SK-N-SH (cell line): ENCODE measurements at regions not wholly inside any gene's neighbourhood (a gene's known extent, or its start where the extent isn't known, plus 50 kb on each side); places are given as distances from the start of the nearest gene placed in this dataset.

ENCODE experiments used
- CTCF ChIA-PET: fragments of 300-600, 350-600 bp; formaldehyde crosslinking; extraction: SDS; loops from one replicate; lab custom pipeline; 2021; lab: Yijun Ruan, JAX
- POLR2A ChIA-PET: fragments of 350-600 bp; sonication (Branson Sonifier 250); formaldehyde crosslinking; extraction: SDS; loops from one replicate; lab custom pipeline; 2020; ENCODE audit warnings: antibody characterized with exemption, inconsistent platforms; lab: Yijun Ruan, JAX
- DNase-seq: peaks from one replicate; pipeline ENCODE4 v3.0.0; 2012
- H2AFZ ChIP-seq: fragments of 200-600 bp; sonication (generic); 2 replicates; pipeline ENCODE4 v1.8.1; 2016; ENCODE audit warnings: antibody characterized with exemption, mild to moderate bottlenecking, low read depth
- H3F3A ChIP-seq: fragments of 200-600 bp; sonication (generic); replicated peaks from 2 replicates; pipeline ENCODE3; 2016; ENCODE audit warnings: antibody characterized with exemption, mild to moderate bottlenecking; ENCODE audit not compliant: insufficient read depth
- H3K27ac ChIP-seq, 2 experiments: fragments of 200-500 bp in 1 of 2; fragments of 200-600 bp in 1 of 2; sonication (Bioruptor generic) in 1 of 2; sonication (generic), shearing (Covaris generic) in 1 of 2; 2 replicates each; pipeline versions ENCODE4 v1.5.1 to v1.6.1; 2014 to 2016; ENCODE audit warnings: low read depth in 2 of 2, inconsistent platforms in 1 of 2, low read length in 1 of 2, mild to moderate bottlenecking in 1 of 2, mixed read lengths in 1 of 2
- H3K27me3 ChIP-seq: fragments of 200-600 bp; sonication (generic), shearing (Covaris generic); 2 replicates; pipeline ENCODE4 v1.6.1; 2016; ENCODE audit warnings: mixed run types; ENCODE audit not compliant: insufficient read depth
- H3K36me3 ChIP-seq, 2 experiments: fragments of 200-500 bp in 1 of 2; fragments of 200-600 bp in 1 of 2; sonication (Bioruptor generic) in 1 of 2; sonication (generic) in 1 of 2; replicated peaks in 1 of 2; 2 replicates each; pipeline versions ENCODE3 to v1.5.1; 2014 to 2016; ENCODE audit warnings: low read length in 1 of 2, mild to moderate bottlenecking in 1 of 2; ENCODE audit not compliant: insufficient read depth in 2 of 2, control insufficient read depth in 1 of 2
- H3K4me1 ChIP-seq, 2 experiments: fragments of 200-500 bp in 1 of 2; fragments of 200-600 bp in 1 of 2; sonication (Bioruptor generic) in 1 of 2; sonication (generic), shearing (Covaris generic) in 1 of 2; 2 replicates each; pipeline versions ENCODE4 v1.5.1 to v1.6.1; 2014 to 2016; ENCODE audit warnings: low read depth in 1 of 2, low read length in 1 of 2, mixed run types in 1 of 2; ENCODE audit not compliant: insufficient read depth in 2 of 2, control insufficient read depth in 1 of 2
- H3K4me2 ChIP-seq: fragments of 200-600 bp; sonication (generic), shearing (Covaris generic); 2 replicates; pipeline ENCODE4 v1.6.1; 2017; ENCODE audit warnings: mixed run types
- H3K4me3 ChIP-seq, 2 experiments: fragments of 200-500 bp in 1 of 2; fragments of 200-600 bp in 1 of 2; sonication (Bioruptor generic) in 1 of 2; sonication (generic), shearing (Covaris generic) in 1 of 2; 2 replicates each; pipeline versions ENCODE4 v1.5.1 to v1.8.1; 2014 to 2016; ENCODE audit warnings: low read depth in 2 of 2, inconsistent platforms in 1 of 2, low read length in 1 of 2, mild to moderate bottlenecking in 1 of 2, mixed read lengths in 1 of 2, moderate library complexity in 1 of 2
- H3K79me2 ChIP-seq: fragments of 200-600 bp; sonication (generic); 2 replicates; pipeline ENCODE4 v1.8.1; 2017; ENCODE audit warnings: mild to moderate bottlenecking; ENCODE audit not compliant: insufficient read depth
- H3K9ac ChIP-seq: fragments of 200-600 bp; sonication (generic); 2 replicates; pipeline ENCODE4 v1.6.1; 2017; ENCODE audit warnings: mixed run types
- H3K9me2 ChIP-seq: fragments of 200-600 bp; sonication (generic); 2 replicates; pipeline ENCODE4 v1.6.1; 2017; ENCODE audit warnings: mixed run types
- H3K9me3 ChIP-seq: fragments of 200-600 bp; sonication (generic); 2 replicates; pipeline ENCODE4 v1.6.1; 2017; ENCODE audit warnings: mixed run types, mild to moderate bottlenecking, moderate library complexity
- H4K20me1 ChIP-seq: fragments of 200-600 bp; sonication (generic); 2 replicates; pipeline ENCODE4 v1.6.1; 2017; ENCODE audit warnings: mild to moderate bottlenecking, mixed run types; ENCODE audit not compliant: insufficient read depth
- ELF1 ChIP-seq: IDR thresholded peaks from 2 replicates; pipeline ENCODE4 v1.4.0; 2012
- EZH2phosphoT487 ChIP-seq: fragments of 200-600 bp; sonication (generic); IDR thresholded peaks from 2 replicates; pipeline ENCODE4 v1.6.1; 2017; ENCODE audit warnings: low read depth, mixed run types, mild to moderate bottlenecking, antibody characterized with exemption, moderate library complexity, borderline replicate concordance
- FOSL2 ChIP-seq: IDR thresholded peaks from 2 replicates; pipeline ENCODE4 v1.4.0; 2012; ENCODE audit warnings: low read depth, mild to moderate bottlenecking, moderate library complexity, borderline replicate concordance
- FOXJ3 ChIP-seq: sonication (generic); formaldehyde crosslinking; IDR thresholded peaks from 2 replicates; pipeline ENCODE4 v1.5.1; 2020; ENCODE audit warnings: mild to moderate bottlenecking, missing genetic modification reagents
- FOXM1 ChIP-seq: IDR thresholded peaks from 2 replicates; pipeline ENCODE4 v1.4.0; 2012; ENCODE audit warnings: low read depth, mild to moderate bottlenecking
- GABPA ChIP-seq: IDR thresholded peaks from 2 replicates; pipeline ENCODE4 v1.4.0; 2012; ENCODE audit warnings: low read depth, mild to moderate bottlenecking
- GATA2 ChIP-seq: sonication (generic); formaldehyde crosslinking; IDR thresholded peaks from 2 replicates; pipeline ENCODE4 v1.5.0; 2020; ENCODE audit warnings: mild to moderate bottlenecking, missing genetic modification reagents
- NFIC ChIP-seq: IDR thresholded peaks from 2 replicates; pipeline ENCODE4 v1.4.0; 2012; ENCODE audit warnings: borderline replicate concordance
- POLR2AphosphoS5 ChIP-seq: IDR thresholded peaks from 2 replicates; pipeline ENCODE4 v1.6.1; 2012; ENCODE audit warnings: low read depth, low read length
- RFX5 ChIP-seq: IDR thresholded peaks from 2 replicates; pipeline ENCODE4 v1.6.1; 2012; ENCODE audit warnings: mild to moderate bottlenecking, improper control_type of control experiment, low read length
- RXRA ChIP-seq: IDR thresholded peaks from 2 replicates; pipeline ENCODE4 v1.4.0; 2012; ENCODE audit warnings: low read depth, mild to moderate bottlenecking, borderline replicate concordance
- SMC3 ChIP-seq: IDR thresholded peaks from 2 replicates; pipeline ENCODE4 v1.6.1; 2012; ENCODE audit warnings: low read depth, low read length, improper control_type of control experiment
- TCF12 ChIP-seq: IDR thresholded peaks from 2 replicates; pipeline ENCODE4 v1.4.0; 2012
- TEAD4 ChIP-seq: IDR thresholded peaks from 2 replicates; pipeline ENCODE4 v1.4.0; 2012; ENCODE audit warnings: mild to moderate bottlenecking, borderline replicate concordance; ENCODE audit not compliant: insufficient read depth
- YY1 ChIP-seq: IDR thresholded peaks from 2 replicates; pipeline ENCODE4 v1.4.0; 2012; ENCODE audit warnings: low read depth, mild to moderate bottlenecking
- WGBS: methylation state at CpG from one replicate; pipeline ENCODE4 v1.1.6; 2017; ENCODE audit warnings: low lambda C conversion rate; 5-methylcytosine and 5-hydroxymethylcytosine counted together
- TF ChIP-seq, protein P1 (sequence below): IDR thresholded peaks from 2 replicates; pipeline ENCODE4 v1.4.0; 2012; ENCODE audit warnings: low read depth
- TF ChIP-seq, protein P2 (sequence below): fragments of 200-600 bp; sonication (generic); IDR thresholded peaks from 2 replicates; pipeline ENCODE4 v1.6.1; 2017; ENCODE audit warnings: antibody characterized with exemption, mild to moderate bottlenecking, moderate library complexity
- TF ChIP-seq, protein P3 (sequence below): IDR thresholded peaks from 2 replicates; pipeline ENCODE4 v1.4.0; 2012; ENCODE audit warnings: low read depth, borderline replicate concordance
- TF ChIP-seq, protein P4 (sequence below): fragments of 150-350 bp; IDR thresholded peaks from 2 replicates; pipeline ENCODE4 v1.6.1; 2017; ENCODE audit warnings: antibody characterized with exemption, low read length, low read depth, borderline replicate concordance

DNA sequence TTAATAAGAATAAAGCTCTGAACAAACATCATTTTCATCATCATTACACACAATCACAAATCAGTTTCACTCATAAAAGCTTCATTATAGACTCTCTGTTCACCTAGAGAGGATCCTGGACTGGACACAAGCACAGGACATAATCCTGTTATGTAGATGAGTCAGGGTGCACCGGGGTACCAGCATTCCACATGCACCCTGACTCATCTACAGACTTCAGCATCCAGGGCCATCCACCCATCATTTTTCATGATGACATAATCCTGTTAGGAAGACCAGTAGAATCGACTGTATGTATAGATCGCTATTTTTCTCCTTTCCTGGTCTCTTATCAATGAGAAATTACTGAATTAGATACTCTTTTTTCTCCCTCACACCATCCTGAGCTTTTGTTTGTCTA is 73.7 kb upstream of the PIK3C3 start (continued):
- TF ChIP-seq TCF12 (peak; percentile 65; the same call in 1 of the 2 replicates), TEAD4 (0 out of 2 replicates have a peak, but pooled peaks have one; percentile 48), SMC3 (no peak), FOSL2 (peak; percentile 91), YY1 (no peak), FOXM1 (no peak), FOXJ3 (CRISPR knock-in tag) (no peak), ELF1 (no peak), POLR2AphosphoS5 (no peak), EZH2phosphoT487 (no peak), RFX5 (no peak), RXRA (peak; percentile 76; the same call in 1 of the 2 replicates)
- TF ChIP-seq, protein P1, sequence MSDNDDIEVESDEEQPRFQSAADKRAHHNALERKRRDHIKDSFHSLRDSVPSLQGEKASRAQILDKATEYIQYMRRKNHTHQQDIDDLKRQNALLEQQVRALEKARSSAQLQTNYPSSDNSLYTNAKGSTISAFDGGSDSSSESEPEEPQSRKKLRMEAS, result 0 out of 2 replicates have a peak, but pooled peaks have one; percentile 23
- TF ChIP-seq, protein P2, sequence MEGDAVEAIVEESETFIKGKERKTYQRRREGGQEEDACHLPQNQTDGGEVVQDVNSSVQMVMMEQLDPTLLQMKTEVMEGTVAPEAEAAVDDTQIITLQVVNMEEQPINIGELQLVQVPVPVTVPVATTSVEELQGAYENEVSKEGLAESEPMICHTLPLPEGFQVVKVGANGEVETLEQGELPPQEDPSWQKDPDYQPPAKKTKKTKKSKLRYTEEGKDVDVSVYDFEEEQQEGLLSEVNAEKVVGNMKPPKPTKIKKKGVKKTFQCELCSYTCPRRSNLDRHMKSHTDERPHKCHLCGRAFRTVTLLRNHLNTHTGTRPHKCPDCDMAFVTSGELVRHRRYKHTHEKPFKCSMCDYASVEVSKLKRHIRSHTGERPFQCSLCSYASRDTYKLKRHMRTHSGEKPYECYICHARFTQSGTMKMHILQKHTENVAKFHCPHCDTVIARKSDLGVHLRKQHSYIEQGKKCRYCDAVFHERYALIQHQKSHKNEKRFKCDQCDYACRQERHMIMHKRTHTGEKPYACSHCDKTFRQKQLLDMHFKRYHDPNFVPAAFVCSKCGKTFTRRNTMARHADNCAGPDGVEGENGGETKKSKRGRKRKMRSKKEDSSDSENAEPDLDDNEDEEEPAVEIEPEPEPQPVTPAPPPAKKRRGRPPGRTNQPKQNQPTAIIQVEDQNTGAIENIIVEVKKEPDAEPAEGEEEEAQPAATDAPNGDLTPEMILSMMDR, result no peak
- TF ChIP-seq, protein P3, sequence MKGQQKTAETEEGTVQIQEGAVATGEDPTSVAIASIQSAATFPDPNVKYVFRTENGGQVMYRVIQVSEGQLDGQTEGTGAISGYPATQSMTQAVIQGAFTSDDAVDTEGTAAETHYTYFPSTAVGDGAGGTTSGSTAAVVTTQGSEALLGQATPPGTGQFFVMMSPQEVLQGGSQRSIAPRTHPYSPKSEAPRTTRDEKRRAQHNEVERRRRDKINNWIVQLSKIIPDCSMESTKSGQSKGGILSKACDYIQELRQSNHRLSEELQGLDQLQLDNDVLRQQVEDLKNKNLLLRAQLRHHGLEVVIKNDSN, result no peak

DNA sequence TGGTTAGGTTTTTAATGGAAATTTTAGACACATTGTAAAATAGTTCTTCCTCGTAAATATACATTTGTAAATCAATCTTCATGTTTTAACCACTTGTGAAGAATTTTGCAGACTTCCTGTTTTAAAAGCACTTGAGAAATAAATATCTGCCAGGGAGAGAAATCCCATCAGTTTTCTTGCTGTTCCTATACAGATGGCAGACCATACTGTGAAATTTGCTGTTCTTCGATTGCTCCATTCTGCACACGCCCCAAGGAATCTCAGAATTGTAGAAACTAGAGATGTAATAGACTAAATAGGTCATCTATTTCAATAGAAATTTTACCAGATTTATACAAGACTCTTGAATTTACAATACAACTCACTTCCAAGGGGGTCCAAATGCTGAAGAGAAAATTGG is 75.8 kb upstream of the PIK3C3 start:
- POLR2A ChIA-PET, result no interaction called here
- no peak for DNase-seq

More for the DNA sequence above, 75.8 kb upstream of the PIK3C3 start:
- Histone ChIP-seq H3K79me2 (no peaks in the 10 kb centered on the region), H3K9me2 (no peaks in the 10 kb centered on the region), H3K36me3 (no peaks in the 10 kb centered on the region), H3K9me3 (no peaks in the 10 kb centered on the region), H3K9ac (no peak overlapping the region), H2AFZ (no peak overlapping the region), H3K27me3 (no peaks in the 10 kb centered on the region), H3K27ac (no peak overlapping the region), H3K4me2 (no peak overlapping the region), H3K4me3 (no peak overlapping the region), H3F3A (peaks cover 7% of the 10 kb centered on the region), H4K20me1 (no peaks in the 10 kb centered on the region), H3K4me1 (peaks cover 0 to 8% of the 10 kb centered on the region in 2 experiments; a peak in 1 of 4 replicates)
- CTCF ChIA-PET, result no interaction called here
- TF ChIP-seq NFIC (no peak), TEAD4 (no peak), EZH2phosphoT487 (no peak), GATA2 (no peak), GABPA (no peak), YY1 (no peak)
- TF ChIP-seq, protein P4, sequence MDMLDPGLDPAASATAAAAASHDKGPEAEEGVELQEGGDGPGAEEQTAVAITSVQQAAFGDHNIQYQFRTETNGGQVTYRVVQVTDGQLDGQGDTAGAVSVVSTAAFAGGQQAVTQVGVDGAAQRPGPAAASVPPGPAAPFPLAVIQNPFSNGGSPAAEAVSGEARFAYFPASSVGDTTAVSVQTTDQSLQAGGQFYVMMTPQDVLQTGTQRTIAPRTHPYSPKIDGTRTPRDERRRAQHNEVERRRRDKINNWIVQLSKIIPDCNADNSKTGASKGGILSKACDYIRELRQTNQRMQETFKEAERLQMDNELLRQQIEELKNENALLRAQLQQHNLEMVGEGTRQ, result no peak
- 93% methylated on average over 3 of the region's 3 CpGs for WGBS
